LNCAP (cell line): ENCODE measurements at regions not wholly inside any gene's neighbourhood (a gene's known extent, or its start where the extent isn't known, plus 50 kb on each side); places are given as distances from the start of the nearest gene placed in this dataset.

Source experiments
- CTCF ChIP-seq: fragments of 450-650 bp; IDR thresholded peaks from 2 replicates; pipeline ENCODE4 v1.5.1; 2017; ENCODE audit warnings: mild to moderate bottlenecking

- no peak for TF ChIP-seq CTCF
Measured at GRCh38 chr6:115733426-115733825, 327.3 kb downstream of the FRK start.

DNA sequence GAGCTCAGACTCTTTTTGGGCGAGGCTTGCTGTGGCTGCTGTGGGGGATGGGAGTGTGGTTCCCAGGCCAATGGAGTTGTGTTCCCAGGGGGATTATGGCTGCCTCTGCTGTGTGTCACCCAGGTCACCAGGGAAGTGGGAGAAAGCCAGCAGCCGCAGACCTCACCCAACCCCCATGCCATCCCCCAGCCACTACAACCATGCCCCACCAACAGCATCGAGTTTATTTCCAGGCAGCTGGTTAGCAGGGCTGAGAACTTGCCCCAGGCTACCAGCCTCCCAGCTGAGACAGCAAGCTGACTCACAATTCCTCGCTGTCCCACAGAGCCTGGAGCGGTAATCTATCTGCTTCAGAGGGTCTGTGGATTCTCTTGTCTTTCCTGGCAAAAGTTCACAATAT, 331.7 kb downstream of the FRK start:
- no peak for TF ChIP-seq CTCF

- TF ChIP-seq CTCF = no peak
Measured at GRCh38 chr6:115728171-115728570, 332.5 kb downstream of the FRK start.

DNA sequence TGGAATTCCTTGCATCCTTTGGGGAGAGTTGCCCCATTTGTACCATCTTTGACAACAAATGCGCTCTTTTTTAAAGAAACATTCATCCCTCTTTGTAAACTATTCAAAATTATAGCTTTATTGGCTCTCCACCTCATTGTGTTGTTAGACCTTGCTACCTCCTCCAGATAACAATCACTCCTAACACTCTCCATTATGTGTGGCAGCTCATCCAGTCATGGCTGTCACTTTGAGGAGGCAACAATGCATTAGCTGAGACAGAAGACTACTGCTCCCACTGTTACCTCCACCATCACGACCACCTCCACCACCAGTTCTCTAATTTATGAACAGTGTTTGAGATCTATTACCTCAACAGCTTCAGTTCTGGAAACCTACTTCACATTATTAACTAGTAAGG, 339.1 kb downstream of the FRK start:
- TF ChIP-seq CTCF = no peak

DNA sequence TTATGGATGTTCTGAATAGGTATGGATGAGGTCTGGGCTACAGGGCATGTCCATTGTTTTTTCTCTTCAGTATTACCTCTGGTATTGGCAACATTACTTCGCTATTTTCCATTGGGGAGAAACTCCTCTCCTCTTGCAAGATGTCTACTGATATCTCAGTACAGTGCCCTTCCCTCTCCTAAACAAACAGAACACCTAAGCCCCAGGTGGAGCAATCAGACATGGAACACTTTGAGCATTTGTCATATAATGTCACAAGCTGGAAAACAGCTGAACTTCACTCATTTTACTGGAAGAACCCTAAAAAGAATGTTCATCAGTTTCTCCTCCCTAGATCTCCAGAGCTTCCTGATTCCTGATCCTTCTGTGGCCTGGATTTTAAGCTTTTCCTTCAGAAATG, 339.8 kb downstream of the FRK start:
- TF ChIP-seq CTCF = no peak

DNA sequence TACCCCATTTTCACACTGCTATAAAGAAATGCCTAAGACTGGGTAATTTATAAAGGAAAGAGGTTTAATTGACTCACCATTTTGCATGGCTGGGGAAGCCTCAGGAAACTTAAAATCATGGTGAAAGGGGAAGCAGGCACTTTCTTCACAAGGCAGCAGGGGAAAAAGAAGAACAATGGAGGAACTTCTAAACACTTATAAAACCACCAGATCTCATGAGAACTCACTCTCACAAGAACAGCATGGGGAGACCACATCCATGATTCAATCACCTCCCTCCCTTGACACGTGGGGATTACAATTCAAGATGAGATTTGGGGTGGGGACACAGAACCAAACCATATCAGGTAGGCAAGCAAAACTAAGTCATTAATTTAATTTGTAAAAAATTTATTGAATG, 343.2 kb downstream of the FRK start:
- no peak for TF ChIP-seq CTCF

- no peak for TF ChIP-seq CTCF
Measured at GRCh38 chr6:115717062-115717461, 343.6 kb downstream of the FRK start.

- no peak for TF ChIP-seq CTCF
Measured at GRCh38 chr6:115712291-115712961, 348.3 kb downstream of the FRK start.
